ENCODE measurements at regions not wholly inside any gene's neighbourhood (a gene's known extent, or its start where the extent isn't known, plus 50 kb on each side); places are given as distances from the start of the nearest gene placed in this dataset.

DNA sequence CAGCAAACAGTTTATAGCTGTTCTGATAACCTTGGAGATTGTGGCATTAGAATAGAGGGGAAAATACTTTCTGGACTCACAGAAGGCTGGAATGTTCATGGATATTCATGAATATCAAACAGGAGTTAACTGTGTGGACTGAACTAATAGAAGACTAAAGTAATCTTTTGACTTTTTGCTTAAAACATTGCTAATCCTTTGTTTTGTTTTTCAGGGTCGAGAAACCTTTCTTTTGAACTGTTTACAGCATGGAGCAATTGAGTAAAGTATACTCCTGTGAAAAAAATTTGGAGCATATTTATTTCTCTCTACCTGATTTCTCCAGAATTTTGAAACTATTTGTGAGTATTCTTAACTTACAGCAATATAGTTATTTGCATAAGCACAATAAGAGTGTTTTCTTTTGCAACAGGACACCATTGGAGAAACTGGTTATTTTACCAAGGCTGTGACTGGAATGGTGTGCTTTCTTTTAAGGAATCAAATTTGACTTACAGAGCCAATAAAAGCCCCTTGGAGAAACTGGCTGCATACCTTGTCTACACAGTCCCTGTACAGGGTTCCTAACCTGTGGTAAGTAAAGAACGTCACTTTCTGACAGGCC, 821.6 kb downstream of the TBC1D22A start:
- Histone ChIP-seq H3K4me1 (ENCODE audit: control insufficient read depth, low read length) (no peaks in the 10 kb centered on the region), H4K20me1 (ENCODE audit: control insufficient read depth, insufficient read depth, low read depth, low read length) (no peaks in the 10 kb centered on the region), H3K79me2 (ENCODE audit: control insufficient read depth, low read length) (no peaks in the 10 kb centered on the region), H3K36me3 (ENCODE audit: control insufficient read depth, low read length) (no peaks in the 10 kb centered on the region), H3K9me2 (replicated peaks; ENCODE audit: control insufficient read depth, low read length) (no peaks in the 10 kb centered on the region), H3K4me2 (ENCODE audit: low read length) (no peak overlapping the region), H3K27me3 (ENCODE audit: control insufficient read depth, low read length) (no peaks in the 10 kb centered on the region), H3F3A (ENCODE audit: control insufficient read depth, insufficient read depth) (no peaks in the 10 kb centered on the region), H3K27ac (ENCODE audit: low read depth, low read length) (no peak overlapping the region), H3K9me3 (ENCODE audit: control insufficient read depth, insufficient read depth, low read length) (peaks cover 9% of the 10 kb centered on the region; the same call in 1 of the 2 replicates), H3K4me3 (ENCODE audit: low read length) (no peak overlapping the region)
- TF ChIP-seq, protein P1, sequence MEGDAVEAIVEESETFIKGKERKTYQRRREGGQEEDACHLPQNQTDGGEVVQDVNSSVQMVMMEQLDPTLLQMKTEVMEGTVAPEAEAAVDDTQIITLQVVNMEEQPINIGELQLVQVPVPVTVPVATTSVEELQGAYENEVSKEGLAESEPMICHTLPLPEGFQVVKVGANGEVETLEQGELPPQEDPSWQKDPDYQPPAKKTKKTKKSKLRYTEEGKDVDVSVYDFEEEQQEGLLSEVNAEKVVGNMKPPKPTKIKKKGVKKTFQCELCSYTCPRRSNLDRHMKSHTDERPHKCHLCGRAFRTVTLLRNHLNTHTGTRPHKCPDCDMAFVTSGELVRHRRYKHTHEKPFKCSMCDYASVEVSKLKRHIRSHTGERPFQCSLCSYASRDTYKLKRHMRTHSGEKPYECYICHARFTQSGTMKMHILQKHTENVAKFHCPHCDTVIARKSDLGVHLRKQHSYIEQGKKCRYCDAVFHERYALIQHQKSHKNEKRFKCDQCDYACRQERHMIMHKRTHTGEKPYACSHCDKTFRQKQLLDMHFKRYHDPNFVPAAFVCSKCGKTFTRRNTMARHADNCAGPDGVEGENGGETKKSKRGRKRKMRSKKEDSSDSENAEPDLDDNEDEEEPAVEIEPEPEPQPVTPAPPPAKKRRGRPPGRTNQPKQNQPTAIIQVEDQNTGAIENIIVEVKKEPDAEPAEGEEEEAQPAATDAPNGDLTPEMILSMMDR (IDR thresholded peaks at IDR 0.05; ENCODE audit: low read depth, low read length, poor library complexity, severe bottlenecking), result no peak
- no peak for TF ChIP-seq EZH2phosphoT487 (IDR thresholded peaks at IDR 0.05; ENCODE audit: borderline replicate concordance, low read length)

DNA sequence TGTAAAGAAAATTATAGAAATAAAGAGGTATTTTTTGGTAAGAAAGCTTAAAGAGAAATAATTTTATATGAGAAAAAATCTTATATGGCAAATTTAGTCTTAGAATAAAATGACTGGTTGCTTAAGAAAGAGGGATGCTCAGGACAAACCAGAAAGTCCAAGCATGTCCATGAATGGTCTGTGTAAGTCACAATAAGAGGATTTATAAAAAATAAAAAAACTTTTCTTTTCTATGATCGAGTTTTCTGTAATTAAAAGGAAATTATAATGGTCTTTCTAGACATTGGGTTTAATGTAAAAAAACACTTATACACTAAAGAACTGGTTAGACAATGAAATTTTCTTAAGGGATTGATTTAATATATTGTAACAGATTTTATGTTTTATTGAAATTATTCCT, 819.6 kb downstream of the TBC1D22A start:
- H3K4me1 ChIP-seq (ENCODE audit: control insufficient read depth, low read length), result no peaks in the 10 kb centered on the region
- no peaks in the 10 kb centered on the region for H3F3A ChIP-seq (ENCODE audit: control insufficient read depth, insufficient read depth)
- no peak overlapping the region for H3K4me2 ChIP-seq (ENCODE audit: low read length)
- H3K27me3 ChIP-seq (ENCODE audit: control insufficient read depth, low read length), result no peaks in the 10 kb centered on the region; the same call in 1 of the 2 replicates
- no peaks in the 10 kb centered on the region for H3K9me2 ChIP-seq (replicated peaks; ENCODE audit: control insufficient read depth, low read length)
- H3K79me2 ChIP-seq (ENCODE audit: control insufficient read depth, low read length), result no peaks in the 10 kb centered on the region
- no peaks in the 10 kb centered on the region for H3K36me3 ChIP-seq (ENCODE audit: control insufficient read depth, low read length)
- H4K20me1 ChIP-seq (ENCODE audit: control insufficient read depth, insufficient read depth, low read depth, low read length), result no peaks in the 10 kb centered on the region
- no peak overlapping the region for H3K4me3 ChIP-seq (ENCODE audit: low read length)
- no peak for TF ChIP-seq EZH2phosphoT487 (IDR thresholded peaks at IDR 0.05; ENCODE audit: borderline replicate concordance, low read length)
- TF ChIP-seq, protein P1 (IDR thresholded peaks at IDR 0.05; ENCODE audit: low read depth, low read length, poor library complexity, severe bottlenecking), result no peak
- peaks cover 9% of the 10 kb centered on the region; the same call in 1 of the 2 replicates for H3K9me3 ChIP-seq (ENCODE audit: control insufficient read depth, insufficient read depth, low read length)
- no peak overlapping the region for H3K27ac ChIP-seq (ENCODE audit: low read depth, low read length)

DNA sequence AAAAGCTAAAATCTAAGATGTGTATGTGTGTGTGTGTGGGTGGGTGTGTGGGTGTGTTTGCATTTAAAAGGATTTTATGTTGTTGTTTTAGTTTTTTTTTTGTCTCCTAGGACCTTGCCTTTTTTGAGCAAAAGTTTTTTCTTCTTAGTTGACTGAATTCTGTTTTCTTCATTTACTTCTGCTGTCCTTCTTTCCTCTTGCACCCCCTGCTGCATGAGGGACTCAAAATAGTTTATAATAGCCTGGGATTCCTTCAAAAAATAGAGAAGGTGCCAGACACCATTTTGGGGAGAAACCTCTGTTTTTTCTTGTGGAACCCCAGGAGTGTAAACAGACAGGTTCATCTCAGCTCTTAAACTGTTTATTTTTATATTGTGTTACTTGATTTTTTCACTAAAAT, 817.7 kb downstream of the TBC1D22A start:
- TF ChIP-seq EZH2phosphoT487 (IDR thresholded peaks at IDR 0.05; ENCODE audit: borderline replicate concordance, low read length), result no peak
- TF ChIP-seq, protein P1 (IDR thresholded peaks at IDR 0.05; ENCODE audit: low read depth, low read length, poor library complexity, severe bottlenecking), result no peak
- Histone ChIP-seq H3K4me1 (ENCODE audit: control insufficient read depth, low read length) (no peaks in the 10 kb centered on the region), H3K27me3 (ENCODE audit: control insufficient read depth, low read length) (peaks cover 5% of the 10 kb centered on the region; the same call in 1 of the 2 replicates), H4K20me1 (ENCODE audit: control insufficient read depth, insufficient read depth, low read depth, low read length) (no peaks in the 10 kb centered on the region), H3K4me2 (ENCODE audit: low read length) (no peak overlapping the region), H3K79me2 (ENCODE audit: control insufficient read depth, low read length) (no peaks in the 10 kb centered on the region), H3K4me3 (ENCODE audit: low read length) (no peak overlapping the region), H3K9me3 (ENCODE audit: control insufficient read depth, insufficient read depth, low read length) (peaks cover 9% of the 10 kb centered on the region; the same call in 1 of the 2 replicates), H3K27ac (ENCODE audit: low read depth, low read length) (no peak overlapping the region), H3K9me2 (replicated peaks; ENCODE audit: control insufficient read depth, low read length) (no peaks in the 10 kb centered on the region), H3K36me3 (ENCODE audit: control insufficient read depth, low read length) (no peaks in the 10 kb centered on the region), H3F3A (ENCODE audit: control insufficient read depth, insufficient read depth) (no peaks in the 10 kb centered on the region)
